Endodermal cell (in vitro differentiated cells): ENCODE measurements at regions not wholly inside any gene's neighbourhood (a gene's known extent, or its start where the extent isn't known, plus 50 kb on each side); places are given as distances from the start of the nearest gene placed in this dataset.

Source experiments
- DNase-seq: peaks from one replicate; pipeline ENCODE4 v3.0.0-alpha.2; 2017
- H3K27ac ChIP-seq: 2 replicates; pipeline ENCODE4 v1.5.1; 2013; ENCODE audit warnings: mild to moderate bottlenecking, low read depth, low read length, moderate library complexity
- H3K27me3 ChIP-seq: 2 replicates; pipeline ENCODE4 v1.6.1; 2013; ENCODE audit warnings: mild to moderate bottlenecking, low read length, moderate library complexity; ENCODE audit not compliant: insufficient read depth, control insufficient read depth, poor library complexity, severe bottlenecking
- H3K36me3 ChIP-seq: 2 replicates; pipeline ENCODE4 v1.7.0; 2013; ENCODE audit warnings: mild to moderate bottlenecking, low read length, moderate library complexity; ENCODE audit not compliant: control insufficient read depth, insufficient read depth
- H3K4me1 ChIP-seq: one replicate; pipeline ENCODE4 v1.7.0; 2013; ENCODE audit warnings: low read length; ENCODE audit not compliant: control insufficient read depth, insufficient read depth
- H3K4me3 ChIP-seq: 2 replicates; pipeline ENCODE4 v1.5.1; 2013; ENCODE audit warnings: mild to moderate bottlenecking, low read length, moderate library complexity
- H3K9ac ChIP-seq: 2 replicates; pipeline ENCODE4 v1.6.1; 2013; ENCODE audit warnings: mild to moderate bottlenecking, low read length, moderate library complexity; ENCODE audit not compliant: poor library complexity, severe bottlenecking; ENCODE audit errors: extremely low read depth
- H3K9me3 ChIP-seq: 2 replicates; pipeline ENCODE4 v1.6.1; 2013; ENCODE audit warnings: mild to moderate bottlenecking, low read length, moderate library complexity; ENCODE audit not compliant: control insufficient read depth
- H3K27ac Mint-ChIP-seq: 2 replicates; pipeline ENCODE4 v1.8.0; 2020; ENCODE audit warnings: mixed read lengths
- H3K27me3 Mint-ChIP-seq: 2 replicates; pipeline ENCODE4 v1.8.0; 2021; ENCODE audit warnings: mild to moderate bottlenecking, mixed read lengths; ENCODE audit not compliant: insufficient read depth
- H3K36me3 Mint-ChIP-seq: 2 replicates; pipeline ENCODE4 v1.8.0; 2020; ENCODE audit warnings: low read depth, mixed read lengths
- H3K4me1 Mint-ChIP-seq: 2 replicates; pipeline ENCODE4 v1.8.0; 2020; ENCODE audit warnings: mixed read lengths
- H3K4me3 Mint-ChIP-seq: 2 replicates; pipeline ENCODE4 v1.8.0; 2020; ENCODE audit warnings: mild to moderate bottlenecking, moderate library complexity, mixed read lengths
- H3K9me3 Mint-ChIP-seq: 2 replicates; pipeline ENCODE4 v1.8.0; 2020; ENCODE audit warnings: mild to moderate bottlenecking, mixed read lengths
- CTCF ChIP-seq: fragments of 200-600 bp; sonication (generic); conservative IDR thresholded peaks from 2 replicates; pipeline ENCODE4 v1.5.0; 2021; ENCODE audit warnings: antibody characterized with exemption, mild to moderate bottlenecking
- WGBS, 2 experiments: methylation state at CpG; one replicate each; pipeline versions ENCODE4 v1.1.5 to v1.1.7; 2013; ENCODE audit warnings: missing lambda C conversion rate in 2 of 2, mixed read lengths in 1 of 2; ENCODE audit not compliant: insufficient coverage in 1 of 2, insufficient read length in 1 of 2; 5-methylcytosine and 5-hydroxymethylcytosine counted together

GRCh38 chr10:62899311-62899710, 83.1 kb upstream of the EGR2 start:
- no peak for TF ChIP-seq CTCF
- Mint-ChIP-seq H3K36me3 (no peaks in the 10 kb centered on the region), H3K4me3 (no peak overlapping the region), H3K4me1 (peaks cover 9% of the 10 kb centered on the region), H3K9me3 (no peaks in the 10 kb centered on the region), H3K27me3 (no peaks in the 10 kb centered on the region), H3K27ac (no peak overlapping the region)
- Histone ChIP-seq H3K4me3 (no peak overlapping the region), H3K4me1 (no peaks in the 10 kb centered on the region), H3K27ac (no peak overlapping the region), H3K36me3 (no peaks in the 10 kb centered on the region), H3K27me3 (no peaks in the 10 kb centered on the region), H3K9me3 (peaks cover 5% of the 10 kb centered on the region), H3K9ac (no peak overlapping the region)
- no peak for DNase-seq
- WGBS, 2 experiments = 94 to 100% methylated on average over 2 to 3 of the region's 3 CpGs

- H3K9ac ChIP-seq = no peak overlapping the region
- Mint-ChIP-seq H3K4me3 (no peak overlapping the region), H3K9me3 (no peaks in the 10 kb centered on the region), H3K27ac (no peak overlapping the region), H3K36me3 (no peaks in the 10 kb centered on the region), H3K4me1 (peaks cover 2% of the 10 kb centered on the region), H3K27me3 (no peaks in the 10 kb centered on the region)
- H3K4me1 ChIP-seq = no peaks in the 10 kb centered on the region
- WGBS, 2 experiments = 82 to 100% methylated on average over 1 to 4 of the region's 4 CpGs
- no peak overlapping the region for H3K27ac ChIP-seq
- DNase-seq = no peak
- H3K36me3 ChIP-seq = no peaks in the 10 kb centered on the region
- H3K9me3 ChIP-seq = no peaks in the 10 kb centered on the region
- no peak for TF ChIP-seq CTCF
- no peak overlapping the region for H3K4me3 ChIP-seq
- H3K27me3 ChIP-seq = no peaks in the 10 kb centered on the region
These were observed 78.9 kb upstream of the EGR2 start for GRCh38 chr10:62895063-62895462.

- Mint-ChIP-seq H3K4me1 (peaks cover 2% of the 10 kb centered on the region), H3K9me3 (no peaks in the 10 kb centered on the region), H3K36me3 (no peaks in the 10 kb centered on the region), H3K27me3 (no peaks in the 10 kb centered on the region), H3K27ac (no peak overlapping the region), H3K4me3 (no peak overlapping the region)
- no peaks in the 10 kb centered on the region for H3K36me3 ChIP-seq
- H3K4me1 ChIP-seq = no peaks in the 10 kb centered on the region
- H3K4me3 ChIP-seq = no peak overlapping the region
- H3K9me3 ChIP-seq = no peaks in the 10 kb centered on the region
- 83 to 92% methylated on average over 1 to 3 of the region's 3 CpGs for WGBS, 2 experiments
- no peaks in the 10 kb centered on the region for H3K27me3 ChIP-seq
- no peak for DNase-seq
- TF ChIP-seq CTCF = no peak
- no peak overlapping the region for H3K27ac ChIP-seq
- no peak overlapping the region for H3K9ac ChIP-seq
These were observed 78.0 kb upstream of the EGR2 start for GRCh38 chr10:62894156-62894555.
